NCI-H2107 treated with DMSO at 0.1 percent for 48 hours (cell line): ENCODE measurements at regions not wholly inside any gene's neighbourhood (a gene's known extent, or its start where the extent isn't known, plus 50 kb on each side); places are given as distances from the start of the nearest gene placed in this dataset.

Experiments
- DNase-seq: peaks from one replicate; lab custom pipeline; 2025; ENCODE audit not compliant: unreplicated experiment; lab: John Stamatoyannopoulos, UW

DNA sequence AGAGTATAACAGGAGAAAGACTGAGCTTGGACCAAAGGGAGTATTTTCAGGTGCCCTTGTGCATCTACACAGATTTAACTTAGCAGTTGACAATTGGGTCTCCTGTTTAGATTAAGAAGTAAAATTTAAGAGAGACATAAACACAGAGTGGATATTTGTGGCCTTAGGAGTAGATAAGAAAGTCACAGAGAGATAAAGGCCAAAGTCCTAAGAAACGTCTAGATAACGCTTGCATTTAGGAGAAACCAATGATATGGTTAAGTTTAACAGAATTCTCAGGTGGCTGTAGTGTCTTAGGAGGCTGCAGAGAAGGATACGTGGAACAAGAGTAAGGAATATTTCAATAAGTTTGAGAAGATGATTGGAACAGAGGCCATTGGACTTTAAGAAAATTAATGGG, 155.0 kb upstream of the DAB2 start:
- DNase-seq: no peak

DNA sequence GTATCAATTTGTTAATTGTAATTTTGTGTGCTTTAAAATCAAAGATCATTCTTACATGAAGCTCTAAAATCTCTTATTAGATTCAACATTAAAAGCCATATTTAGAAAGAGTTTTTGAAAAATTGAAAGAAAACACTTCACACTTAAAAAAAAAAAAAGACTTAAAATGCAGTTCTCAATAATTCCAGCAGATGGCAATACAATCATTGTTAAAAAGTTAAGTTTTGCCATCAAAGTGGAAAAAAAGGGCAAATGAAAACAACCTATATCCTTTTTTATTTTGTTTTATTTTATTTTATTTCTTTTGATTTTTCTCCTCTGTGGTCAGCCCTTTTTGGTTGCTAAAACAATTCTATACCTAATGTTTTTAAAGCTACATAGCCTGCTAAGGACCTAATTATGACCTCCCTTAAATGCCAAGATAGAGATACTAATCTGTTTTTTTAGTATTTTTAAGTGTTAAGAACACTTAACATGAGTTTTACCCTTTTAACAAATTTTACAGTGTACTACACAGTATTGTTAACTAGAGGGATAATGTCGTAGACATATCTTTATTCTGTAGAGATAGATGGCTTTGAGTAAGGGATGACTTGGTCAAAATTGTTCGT, 154.2 kb upstream of the DAB2 start:
- no peak for DNase-seq

DNA sequence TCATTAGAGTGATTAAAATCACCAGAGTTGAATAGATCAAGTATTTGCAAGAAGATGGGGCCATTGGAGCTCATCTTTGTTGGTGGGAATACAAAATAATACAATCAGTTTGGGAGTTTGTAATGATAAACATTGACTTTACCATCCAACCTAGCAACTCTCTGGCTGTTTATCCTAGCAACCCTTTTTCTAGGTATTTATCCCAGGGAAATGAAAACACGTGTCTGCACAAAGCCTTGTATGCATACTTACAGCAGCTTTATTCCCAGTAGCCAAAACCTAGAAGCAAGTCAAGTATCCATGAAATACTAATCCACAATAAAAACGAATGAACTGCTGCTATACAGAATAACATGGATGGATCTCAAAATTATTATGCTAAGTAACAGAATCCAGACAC, 152.7 kb upstream of the DAB2 start:
- no peak for DNase-seq

DNA sequence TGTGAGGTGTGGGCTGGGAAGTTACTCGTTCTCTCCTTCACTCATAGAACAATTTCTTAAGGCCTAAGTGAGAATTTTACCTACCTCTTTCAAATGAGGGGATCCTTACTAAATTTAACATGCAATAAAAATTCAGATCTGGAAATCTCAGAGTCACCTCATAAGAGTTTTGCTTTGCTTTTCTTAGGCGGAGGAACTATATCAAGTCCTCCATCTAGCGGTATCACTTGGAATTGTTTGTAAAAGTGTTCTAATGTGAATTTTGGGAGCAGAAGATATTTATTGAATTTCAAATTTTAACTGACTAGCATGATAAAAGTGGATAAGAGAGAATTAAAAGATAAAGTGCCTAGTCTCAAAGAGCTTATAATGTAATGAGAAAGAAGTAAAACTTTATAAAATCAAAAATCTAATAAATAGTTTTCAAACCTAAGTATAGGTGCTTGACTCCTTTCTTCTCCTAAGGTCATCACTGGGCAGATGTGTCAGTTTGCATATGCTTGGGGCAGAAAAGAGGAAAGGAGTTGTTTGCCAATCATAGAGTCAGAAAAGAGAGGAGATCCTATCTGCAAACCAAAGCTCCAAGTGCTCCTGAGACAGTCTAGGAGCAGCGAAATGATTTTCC, 145.7 kb upstream of the DAB2 start:
- DNase-seq: no peak

DNA sequence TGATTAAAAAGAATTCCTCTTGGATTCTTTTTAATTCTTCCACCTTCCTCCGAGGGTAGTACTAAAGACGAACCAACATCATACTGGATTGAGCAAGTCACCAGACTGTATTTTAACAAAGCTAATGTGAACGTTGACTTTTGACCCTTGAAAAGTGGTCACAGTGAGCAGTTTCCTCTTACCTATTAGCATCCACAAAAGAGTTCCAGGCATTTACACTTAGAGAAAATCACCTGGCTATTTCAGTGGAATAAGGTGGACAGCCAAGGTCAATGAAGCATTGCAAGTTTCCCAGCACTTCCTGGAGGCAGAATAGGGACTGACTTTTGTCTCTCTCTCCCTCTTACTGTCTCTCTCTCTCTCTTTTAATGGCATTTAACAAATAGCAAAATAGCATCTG, 145.1 kb upstream of the DAB2 start:
- no peak for DNase-seq

DNA sequence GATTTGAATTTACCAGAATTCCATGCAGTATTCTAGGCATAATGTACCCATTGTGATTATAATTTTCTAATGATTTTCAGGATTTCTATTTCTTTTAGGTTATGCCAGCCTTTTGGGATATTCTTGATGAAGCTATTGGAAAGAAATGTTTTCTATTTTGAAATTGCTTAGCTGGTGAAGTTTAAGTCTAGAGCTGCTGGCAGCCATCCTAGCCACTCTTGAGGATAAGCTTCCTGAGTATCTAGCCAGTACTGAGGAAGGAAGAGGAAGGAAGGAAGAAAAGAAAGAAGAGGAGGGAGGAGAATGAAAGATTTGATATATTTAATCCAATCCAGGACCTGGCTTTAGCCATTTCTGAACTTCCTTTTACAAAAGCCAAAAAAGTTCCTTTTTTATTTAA, 142.1 kb upstream of the DAB2 start:
- DNase-seq: no peak

DNA sequence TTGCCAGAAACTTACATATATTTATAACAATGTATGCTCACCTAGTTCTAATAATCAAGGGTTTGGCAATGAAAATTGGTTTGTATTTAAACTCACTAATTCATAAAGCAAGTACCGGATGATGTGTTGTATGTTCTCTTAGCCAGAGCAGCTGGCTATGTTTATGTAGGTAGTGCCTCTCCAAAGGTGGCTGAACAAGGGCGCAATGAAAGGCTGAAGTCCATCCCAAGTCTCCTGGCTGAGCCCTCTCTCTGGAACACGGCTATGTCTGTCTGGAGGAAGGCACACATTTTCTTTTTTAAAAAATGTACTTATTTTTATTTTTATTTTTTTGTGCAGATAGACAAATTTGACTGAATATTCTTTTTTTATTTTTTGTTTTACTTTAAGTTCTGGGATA, 141.2 kb upstream of the DAB2 start:
- DNase-seq: no peak

DNA sequence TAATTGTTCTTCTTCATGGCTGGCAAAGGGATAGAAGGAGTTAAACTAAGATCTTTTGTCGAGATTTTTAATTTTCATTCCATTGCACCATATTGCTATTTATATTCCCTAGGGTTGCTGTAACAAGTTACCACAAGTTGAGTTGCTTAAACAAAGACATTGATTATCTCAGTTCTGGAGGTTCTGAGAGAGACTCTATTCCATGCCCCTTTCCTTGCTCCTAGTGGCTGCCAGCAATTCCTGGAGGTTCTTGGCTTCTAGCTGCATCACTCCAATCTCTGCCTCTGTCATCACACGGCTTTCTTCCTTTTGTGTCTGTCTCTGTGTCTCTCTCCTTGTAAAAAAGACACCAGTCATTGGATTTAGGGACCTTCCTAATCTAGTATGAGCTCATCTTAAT, 136.6 kb upstream of the DAB2 start:
- DNase-seq: no peak

DNA sequence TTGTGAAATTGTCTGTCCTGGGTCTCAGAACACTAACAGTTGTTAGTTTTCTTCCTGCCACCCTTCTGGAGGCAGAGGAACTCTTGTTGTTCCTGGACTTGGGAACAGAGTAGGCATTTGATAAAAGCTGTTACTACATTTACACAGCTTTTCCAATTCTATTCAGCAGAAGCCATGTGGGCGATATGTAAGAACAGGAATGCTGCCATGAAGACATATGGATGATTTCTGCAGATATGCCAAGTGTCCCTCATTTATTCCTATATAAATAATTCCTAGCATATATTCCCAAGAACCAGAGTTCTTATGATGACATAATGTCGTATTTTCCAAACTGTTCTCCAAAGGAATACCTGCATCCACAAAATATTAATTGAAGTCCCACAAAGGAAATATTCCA, 135.9 kb upstream of the DAB2 start:
- no peak for DNase-seq

DNA sequence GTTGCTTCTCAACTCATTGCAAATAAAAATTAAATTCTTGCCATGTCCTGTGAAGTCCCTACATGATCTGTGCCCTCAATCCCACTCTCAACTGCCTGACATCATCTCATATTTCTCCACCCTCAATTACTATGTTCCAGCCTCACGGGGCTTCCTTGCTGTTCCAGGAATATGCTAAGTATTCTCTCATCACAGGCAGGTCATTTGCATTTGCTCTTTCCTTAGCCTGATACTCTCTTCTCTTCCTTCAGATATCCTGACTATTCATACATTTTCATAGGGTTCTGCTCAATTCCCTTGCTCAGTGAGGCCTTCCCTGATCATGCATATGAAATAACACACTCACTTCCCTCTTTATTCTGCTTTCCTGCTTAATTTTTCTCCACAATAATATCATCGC, 135.1 kb upstream of the DAB2 start:
- no peak for DNase-seq

DNA sequence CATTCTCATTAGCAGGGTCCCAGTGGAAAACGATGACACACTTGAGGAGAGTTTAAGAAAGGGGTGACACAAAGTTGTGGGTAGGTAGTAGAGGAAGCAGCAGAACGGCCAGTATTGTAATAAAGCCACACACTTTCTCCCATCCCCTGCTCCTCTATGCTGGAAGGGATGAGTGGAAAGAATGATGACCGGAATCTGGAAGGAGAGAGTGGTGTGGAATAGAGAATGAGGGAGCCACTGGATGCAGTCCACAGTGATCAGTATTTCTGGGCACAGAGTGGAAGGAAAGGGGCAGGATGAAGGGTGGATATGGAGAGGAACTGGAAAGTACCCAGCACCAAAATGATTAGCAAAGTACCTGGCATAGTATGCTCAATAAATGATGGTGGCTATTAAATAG, 133.8 kb upstream of the DAB2 start:
- no peak for DNase-seq

DNA sequence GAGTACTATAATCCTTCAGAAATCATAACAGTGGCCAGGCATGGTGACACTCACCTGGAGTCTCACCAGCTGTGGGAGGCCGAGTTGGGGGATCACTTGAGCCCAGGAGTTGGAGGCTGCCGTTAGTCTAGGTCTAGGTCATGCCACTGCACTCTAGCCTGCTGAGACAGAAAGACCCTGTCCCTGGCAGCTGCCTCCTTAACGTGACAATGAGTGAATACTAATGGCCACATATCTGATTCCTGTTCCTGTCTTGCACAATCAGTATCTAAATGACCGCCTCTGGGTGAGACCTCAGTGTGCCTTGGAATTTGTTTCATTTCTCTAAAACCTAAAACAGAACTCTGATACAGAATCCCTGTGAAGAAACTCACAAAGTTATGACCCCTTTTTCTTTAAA, 131.0 kb upstream of the DAB2 start:
- DNase-seq: no peak

DNA sequence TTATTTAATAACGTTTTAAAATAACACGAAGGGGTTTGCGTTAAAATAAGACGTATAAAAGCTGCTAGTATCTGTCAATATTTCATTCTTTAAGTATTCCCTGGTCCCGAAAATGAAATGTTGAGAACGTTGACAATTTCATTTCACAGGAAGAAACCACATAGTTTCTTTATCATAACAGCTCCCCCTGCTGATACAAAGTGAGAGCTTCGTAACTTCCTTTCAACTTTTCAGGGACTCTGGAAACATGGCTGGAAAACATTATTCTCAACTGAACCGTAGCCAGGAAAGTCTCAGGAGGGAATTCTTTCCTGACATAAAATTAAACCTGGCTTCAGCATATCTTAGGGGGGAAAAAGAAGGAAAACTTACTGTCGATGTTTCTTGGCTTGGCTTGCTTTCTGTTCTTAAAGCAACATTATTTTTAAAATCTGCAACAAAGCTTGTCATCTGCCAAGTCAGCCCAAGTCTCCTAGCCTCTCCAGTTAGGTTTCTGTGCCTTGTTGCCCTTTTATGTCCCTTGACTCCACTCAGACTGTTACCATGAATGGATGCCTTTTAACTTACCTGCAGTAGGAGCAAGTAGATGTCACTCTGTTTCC, 122.9 kb upstream of the DAB2 start:
- DNase-seq: no peak

DNA sequence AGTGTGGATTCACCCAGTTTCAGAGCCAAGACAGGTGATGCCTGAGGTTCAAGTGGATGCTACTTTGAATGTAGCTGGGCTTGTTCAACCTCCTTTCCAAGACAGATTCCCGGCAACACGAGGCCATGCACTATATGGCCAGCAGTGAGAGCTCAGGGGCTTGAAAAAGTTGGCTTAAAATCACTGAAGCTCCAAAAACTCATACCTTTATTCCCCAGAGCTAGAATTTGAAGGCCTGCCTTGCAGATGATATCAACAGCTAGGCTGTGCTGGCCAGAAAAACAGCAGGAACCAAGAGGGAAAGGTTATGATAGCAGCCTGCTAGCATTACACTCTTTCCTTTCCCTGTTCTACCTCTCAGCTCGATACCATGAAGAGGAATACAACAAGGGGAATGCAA, 120.2 kb upstream of the DAB2 start:
- no peak for DNase-seq

DNA sequence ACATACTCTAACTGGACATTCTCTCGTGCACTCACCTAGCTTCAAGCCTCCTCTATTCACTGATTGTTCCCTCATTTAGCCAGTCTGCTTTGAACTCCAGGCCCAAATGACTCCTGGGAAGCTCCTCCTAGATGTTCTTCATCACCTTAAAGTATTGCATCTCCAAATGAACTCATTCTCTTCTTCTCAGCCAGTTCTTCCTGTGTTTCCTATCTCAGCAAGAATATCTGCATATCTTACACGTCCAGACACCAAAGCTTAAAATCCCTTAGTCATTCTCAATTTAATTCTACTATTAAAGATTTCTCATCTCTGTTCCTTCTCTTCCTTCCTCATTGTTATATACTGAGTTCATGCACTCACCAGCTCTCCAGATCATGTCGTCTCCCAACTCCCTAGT, 118.6 kb upstream of the DAB2 start:
- no peak for DNase-seq

DNA sequence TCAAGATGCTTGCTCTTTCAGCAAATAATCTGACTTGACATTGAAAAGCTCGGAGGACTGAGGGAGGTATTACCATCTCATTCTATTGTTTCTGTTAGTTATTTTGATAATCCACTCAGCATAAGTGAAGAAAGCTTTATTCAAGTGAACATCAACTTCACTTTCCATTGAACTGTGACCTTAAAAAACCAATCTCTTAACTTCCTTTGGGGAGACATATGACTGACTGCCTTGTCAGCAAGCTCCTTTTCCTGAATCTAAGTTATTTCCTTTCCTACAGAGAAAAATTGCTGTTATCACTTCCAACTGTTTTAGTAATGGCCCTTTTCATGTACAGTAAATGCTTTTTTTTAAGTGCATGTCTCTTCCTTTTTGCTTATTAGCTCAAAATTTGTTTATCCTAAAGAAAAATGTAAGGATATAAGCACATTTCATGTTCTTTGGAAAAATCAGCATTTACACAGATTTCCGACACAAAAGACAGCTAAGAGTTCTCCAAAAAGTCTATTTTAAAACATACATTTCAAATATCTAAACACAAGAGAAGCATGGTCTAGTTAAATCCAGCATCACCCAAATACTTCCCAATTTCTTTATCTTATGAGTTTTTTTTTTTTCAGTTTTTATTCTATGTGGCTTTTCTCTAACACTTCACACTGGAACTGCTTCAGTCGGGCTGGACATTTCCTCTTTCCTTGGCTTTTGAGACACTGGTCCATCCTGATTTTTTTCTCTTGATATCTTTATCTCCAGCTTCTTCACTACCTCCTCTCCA, 117.9 kb upstream of the DAB2 start:
- no peak for DNase-seq

DNA sequence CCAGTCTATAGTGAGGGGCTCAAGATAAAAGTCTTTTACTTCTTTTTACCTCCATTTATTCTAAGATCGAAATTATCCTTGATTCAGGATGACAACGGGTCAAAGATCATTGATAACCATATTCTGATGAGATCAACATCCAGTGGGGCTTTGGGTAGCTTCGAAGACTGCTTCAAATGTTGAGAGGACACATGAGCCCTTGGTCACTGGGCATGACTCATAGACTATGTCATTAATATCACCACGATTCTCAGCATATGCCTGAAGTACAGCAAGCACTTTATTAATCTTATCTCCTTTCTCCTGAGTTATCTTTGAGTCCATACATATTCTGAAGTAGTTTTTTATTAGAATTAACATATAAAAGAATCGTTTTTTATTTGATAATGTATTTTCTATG, 117.1 kb upstream of the DAB2 start:
- DNase-seq: no peak

DNA sequence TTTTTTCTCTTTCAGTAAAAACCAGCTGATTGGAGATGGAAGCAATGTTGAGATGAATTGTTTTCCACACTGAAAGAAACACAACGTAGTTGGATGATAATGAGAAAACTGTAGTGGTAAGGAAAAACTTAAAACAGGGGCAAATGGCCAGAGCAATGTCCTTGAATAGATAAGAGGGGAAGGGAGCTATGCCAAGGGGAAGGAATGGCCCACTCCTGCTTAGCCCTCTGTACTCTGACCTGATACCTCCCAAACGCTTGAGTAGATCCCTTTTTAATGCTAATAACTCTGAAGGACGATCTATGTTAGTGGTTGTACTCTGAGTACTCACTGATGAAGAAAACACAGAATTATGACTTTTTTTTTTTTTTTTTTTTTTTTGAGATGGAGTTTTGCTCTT, 114.7 kb upstream of the DAB2 start:
- no peak for DNase-seq

DNA sequence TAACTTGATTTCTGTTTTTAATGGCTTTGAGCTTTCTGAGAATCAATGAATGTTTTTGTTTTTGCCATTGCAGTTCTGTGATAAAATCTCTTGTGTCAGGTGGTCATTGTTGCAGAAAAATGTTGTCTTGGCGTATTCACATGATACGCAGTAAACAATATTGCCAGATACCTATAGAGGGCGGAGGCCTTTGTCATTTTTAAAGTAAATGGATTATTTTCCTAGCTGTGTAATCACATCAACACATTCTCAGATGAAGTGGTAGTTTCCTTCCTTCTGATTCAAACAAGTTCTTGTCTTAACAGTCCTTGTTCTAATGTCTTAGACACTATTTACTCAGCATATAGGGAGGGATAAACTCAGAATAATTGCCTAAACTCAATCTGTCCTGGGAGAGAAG, 109.9 kb upstream of the DAB2 start:
- DNase-seq: no peak

DNA sequence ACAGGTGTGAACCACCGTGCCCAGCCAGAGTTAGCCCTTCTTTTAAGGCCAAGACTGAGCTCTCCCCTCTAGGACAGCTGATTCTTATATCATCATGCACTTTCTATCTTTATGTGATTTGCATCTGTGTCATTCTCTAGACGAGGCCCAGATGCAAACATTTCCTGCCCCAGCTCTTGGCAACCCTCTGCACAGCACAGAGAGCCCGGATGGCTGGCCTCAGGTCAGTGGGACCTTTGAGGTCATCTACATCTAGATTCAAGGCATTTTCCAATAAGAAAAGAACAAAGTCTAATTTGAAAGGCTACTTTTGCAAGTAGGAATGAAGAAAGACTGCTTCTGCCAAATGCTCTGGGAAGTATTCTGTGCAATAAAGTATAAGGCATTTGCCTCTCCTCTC, 109.0 kb upstream of the DAB2 start:
- DNase-seq: no peak

DNA sequence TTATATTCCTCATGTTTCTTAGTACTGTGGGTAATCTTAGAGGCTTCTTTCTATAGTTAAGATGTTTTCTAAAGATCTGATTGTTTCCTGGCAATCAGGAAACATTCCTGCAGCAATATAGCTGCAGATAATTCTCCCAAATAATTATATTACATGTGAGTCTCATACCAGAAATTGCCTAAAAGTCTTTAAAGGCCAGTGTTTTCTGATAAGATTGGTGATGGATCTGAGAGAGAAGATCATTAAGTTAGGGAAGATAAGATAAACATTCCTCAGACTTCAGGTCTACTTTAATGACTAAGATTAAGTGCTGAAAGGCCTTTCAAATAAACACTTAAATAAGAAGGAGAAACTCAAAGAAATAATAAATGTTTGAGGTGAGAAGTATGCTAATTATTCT, 107.7 kb upstream of the DAB2 start:
- DNase-seq: no peak

DNA sequence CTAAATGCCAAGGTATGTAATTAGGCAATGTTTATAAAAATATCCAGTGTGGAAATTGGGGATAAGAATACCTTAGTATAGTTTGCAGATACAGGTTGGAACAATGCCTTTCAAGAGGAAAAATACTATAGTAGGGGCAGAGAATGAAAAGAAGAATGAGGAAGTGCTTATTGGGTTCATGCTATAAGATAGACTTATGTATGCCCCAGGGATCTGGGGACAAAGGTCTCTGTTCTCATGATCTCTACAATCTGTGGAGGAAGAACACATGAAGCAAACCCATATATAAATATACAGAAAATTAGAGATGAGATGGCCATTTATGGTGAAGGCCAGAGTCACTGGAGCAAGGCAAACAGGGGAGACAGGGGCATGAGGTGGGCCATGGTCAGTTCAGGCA, 106.5 kb upstream of the DAB2 start:
- no peak for DNase-seq
